ENCODE measurements at regions not wholly inside any gene's neighbourhood (a gene's known extent, or its start where the extent isn't known, plus 50 kb on each side); places are given as distances from the start of the nearest gene placed in this dataset.

DNA sequence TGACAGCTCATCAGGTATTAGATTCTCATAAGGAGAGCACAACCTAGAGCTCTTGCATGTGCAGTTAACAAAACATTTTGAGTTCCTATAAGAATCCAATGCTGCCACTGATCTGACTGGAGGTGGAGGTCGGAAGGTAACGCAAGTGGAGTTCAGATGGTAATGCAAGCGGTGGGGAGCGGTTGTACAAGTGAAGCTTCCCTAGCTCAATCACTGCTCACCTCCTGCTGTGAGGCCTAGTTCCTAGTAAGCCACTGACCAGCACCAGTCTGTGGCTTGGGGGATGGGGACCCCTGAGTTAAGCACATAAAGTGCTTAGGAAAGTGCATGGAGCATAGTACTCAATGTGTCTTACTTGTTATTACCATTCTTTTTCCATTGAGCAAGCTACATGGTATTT is 983.2 kb upstream of the IGFBP7 start:
- no peak for TF ChIP-seq ISL1 (CRISPR knock-in tag; IDR thresholded peaks at IDR 0.05)
- no peak for TF ChIP-seq ARNTL (CRISPR knock-in tag; IDR thresholded peaks at IDR 0.05; ENCODE audit: borderline replicate concordance, low read depth)
- no peak for TF ChIP-seq CSDC2 (CRISPR knock-in tag; IDR thresholded peaks at IDR 0.05)

All from SK-N-SH treated with all-trans-retinoic acid at 6 μM for 48 hours (cell line).